Neural progenitor cell (in vitro differentiated cells): ENCODE measurements at regions not wholly inside any gene's neighbourhood (a gene's known extent, or its start where the extent isn't known, plus 50 kb on each side); places are given as distances from the start of the nearest gene placed in this dataset.

Experiments used
- CTCF ChIP-seq: fragments of 200-600 bp; sonication (generic); IDR thresholded peaks from 2 replicates; pipeline ENCODE4 v1.5.1; 2017; ENCODE audit warnings: antibody characterized with exemption, mild to moderate bottlenecking
- EZH2 ChIP-seq: fragments of 200-600 bp; sonication (generic); IDR thresholded peaks from 2 replicates; pipeline ENCODE4 v1.6.1; 2017; ENCODE audit warnings: antibody characterized with exemption, mild to moderate bottlenecking, moderate library complexity

DNA sequence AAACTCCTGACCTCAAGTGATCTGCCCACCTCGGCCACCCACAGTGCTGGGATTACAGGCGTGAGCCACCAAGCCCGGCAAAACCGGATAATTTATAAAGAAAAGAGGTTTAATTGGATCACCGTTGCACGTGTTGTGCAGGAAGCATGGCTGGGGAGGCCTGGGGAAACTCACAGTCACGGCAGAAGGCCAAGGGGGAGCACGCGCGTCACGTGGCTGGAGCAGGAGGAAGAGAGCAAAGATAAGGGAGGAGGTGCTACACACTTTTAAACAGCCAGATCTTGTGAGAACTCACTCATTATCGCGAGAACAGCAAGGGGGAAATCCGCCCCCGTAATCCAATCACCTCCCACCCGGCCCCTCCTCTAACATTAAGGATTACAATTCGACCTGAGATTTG lies 177.9 kb upstream of the TENM3 start:
- TF ChIP-seq EZH2 (no peak), CTCF (no peak)
